Activated naive CD4-positive, alpha-beta T cell treated with anti-CD3 and anti-CD28 coated beads for 36 hours (primary cell): ENCODE measurements at regions not wholly inside any gene's neighbourhood (a gene's known extent, or its start where the extent isn't known, plus 50 kb on each side); places are given as distances from the start of the nearest gene placed in this dataset.

ENCODE experiments used
- CTCF ChIA-PET: fragments of 350-600 bp; sonication (Branson Sonifier 250); formaldehyde crosslinking; loops from one replicate; lab custom pipeline; 2021; ENCODE audit warnings: antibody characterized with exemption; lab: Charles Lee
- DNase-seq: peaks from one replicate; pipeline ENCODE4 v3.0.0-alpha.2; 2020
- H3K27ac Mint-ChIP-seq: one replicate; pipeline ENCODE4 v1.8.0; 2021; ENCODE audit warnings: mild to moderate bottlenecking, mixed read lengths
- H3K27me3 Mint-ChIP-seq: one replicate; pipeline ENCODE4 v1.8.0; 2021; ENCODE audit warnings: low read depth, mixed read lengths
- H3K36me3 Mint-ChIP-seq: one replicate; pipeline ENCODE4 v1.8.0; 2021; ENCODE audit warnings: low read depth, mixed read lengths
- H3K4me1 Mint-ChIP-seq: one replicate; pipeline ENCODE4 v1.8.0; 2021; ENCODE audit warnings: low read depth, mixed read lengths
- H3K4me3 Mint-ChIP-seq: one replicate; pipeline ENCODE4 v1.8.0; 2021; ENCODE audit warnings: mild to moderate bottlenecking, moderate library complexity, mixed read lengths
- H3K9me3 Mint-ChIP-seq: one replicate; pipeline ENCODE4 v1.8.0; 2021; ENCODE audit warnings: mixed read lengths
- intact Hi-C: fragments of 100-400 bp; cut with micrococcal nuclease; formaldehyde crosslinking; loops from one replicate; pipeline ENCODE4 v1.15.1; 2023

- H3K36me3 Mint-ChIP-seq = no peaks in the 10 kb centered on the region
- peaks cover 15% of the 10 kb centered on the region for H3K27me3 Mint-ChIP-seq
- intact Hi-C loops = loop anchor here (5.0 kb wide), 2 partner anchors 77 to 143 kb away; no protein-coding TSS in a partner anchor
- CTCF ChIA-PET = interaction anchor here (1.2 kb wide), 1 partner anchor 168 kb away, joined by 4 read pairs; no protein-coding TSS in a partner anchor
- H3K27ac Mint-ChIP-seq = no peak overlapping the region
- H3K9me3 Mint-ChIP-seq = no peaks in the 10 kb centered on the region
- H3K4me3 Mint-ChIP-seq = peak overlapping the region; percentile 79
- DNase-seq = peak; percentile 76
- peaks cover 14% of the 10 kb centered on the region for H3K4me1 Mint-ChIP-seq
These were observed 169.9 kb upstream of the MAF start for GRCh38 chr16:79770244-79771064.

GRCh38 chr16:79769928-79770243 is 169.3 kb upstream of the MAF start:
- Mint-ChIP-seq H3K27me3 (peaks cover 13% of the 10 kb centered on the region), H3K9me3 (no peaks in the 10 kb centered on the region), H3K4me3 (peak overlapping the region; percentile 79), H3K27ac (no peak overlapping the region), H3K4me1 (peaks cover 14% of the 10 kb centered on the region), H3K36me3 (no peaks in the 10 kb centered on the region)
- no peak for DNase-seq
- intact Hi-C loops = loop anchor here (5.0 kb wide), 2 partner anchors 77 to 143 kb away; no protein-coding TSS in a partner anchor
- CTCF ChIA-PET = interaction anchor here (1.2 kb wide), 1 partner anchor 168 kb away, joined by 4 read pairs; no protein-coding TSS in a partner anchor

GRCh38 chr16:79769270-79769927 is 168.9 kb upstream of the MAF start:
- CTCF ChIA-PET = interaction anchor here (1.2 kb wide), 1 partner anchor 167 kb away, joined by 4 read pairs; no protein-coding TSS in a partner anchor
- H3K4me3 Mint-ChIP-seq = peak overlapping the region; percentile 79
- DNase-seq = no peak
- no peak overlapping the region for H3K27ac Mint-ChIP-seq
- H3K27me3 Mint-ChIP-seq = peaks cover 13% of the 10 kb centered on the region
- H3K9me3 Mint-ChIP-seq = no peaks in the 10 kb centered on the region
- H3K4me1 Mint-ChIP-seq = peaks cover 14% of the 10 kb centered on the region
- no peaks in the 10 kb centered on the region for H3K36me3 Mint-ChIP-seq
- intact Hi-C loops = no loop called here

GRCh38 chr16:79768276-79768970 is 167.9 kb upstream of the MAF start:
- H3K36me3 Mint-ChIP-seq = no peaks in the 10 kb centered on the region
- CTCF ChIA-PET = interaction anchor here (0.6 to 0.7 kb wide), 2 partner anchors 8 to 830 kb away, joined by 3 to 4 read pairs; no protein-coding TSS in a partner anchor
- H3K4me3 Mint-ChIP-seq = no peak overlapping the region
- DNase-seq = no peak
- H3K27me3 Mint-ChIP-seq = peaks cover 13% of the 10 kb centered on the region
- no peaks in the 10 kb centered on the region for H3K9me3 Mint-ChIP-seq
- H3K4me1 Mint-ChIP-seq = peaks cover 14% of the 10 kb centered on the region
- intact Hi-C loops = no loop called here
- no peak overlapping the region for H3K27ac Mint-ChIP-seq

GRCh38 chr16:79767421-79768275 is 167.1 kb upstream of the MAF start:
- CTCF ChIA-PET = interaction anchor here (0.6 kb wide), 1 partner anchor 829 kb away, joined by 3 read pairs; no protein-coding TSS in a partner anchor
- no peak overlapping the region for H3K27ac Mint-ChIP-seq
- H3K4me1 Mint-ChIP-seq = peaks cover 14% of the 10 kb centered on the region
- intact Hi-C loops = no loop called here
- no peaks in the 10 kb centered on the region for H3K36me3 Mint-ChIP-seq
- H3K9me3 Mint-ChIP-seq = no peaks in the 10 kb centered on the region
- H3K4me3 Mint-ChIP-seq = peak overlapping the region; percentile 8
- DNase-seq = no peak
- H3K27me3 Mint-ChIP-seq = peaks cover 13% of the 10 kb centered on the region

GRCh38 chr16:79765901-79766394 is 165.4 kb upstream of the MAF start:
- Mint-ChIP-seq H3K4me1 (peaks cover 13% of the 10 kb centered on the region), H3K36me3 (no peaks in the 10 kb centered on the region), H3K9me3 (no peaks in the 10 kb centered on the region), H3K27me3 (peaks cover 7% of the 10 kb centered on the region), H3K27ac (no peak overlapping the region), H3K4me3 (no peak overlapping the region)
- intact Hi-C loops = no loop called here
- CTCF ChIA-PET = no interaction called here
- DNase-seq = no peak

GRCh38 chr16:79765431-79765830 is 164.9 kb upstream of the MAF start:
- H3K4me3 Mint-ChIP-seq = no peak overlapping the region
- H3K9me3 Mint-ChIP-seq = no peaks in the 10 kb centered on the region
- no peak for DNase-seq
- intact Hi-C loops = no loop called here
- H3K27me3 Mint-ChIP-seq = peaks cover 4% of the 10 kb centered on the region
- no peaks in the 10 kb centered on the region for H3K36me3 Mint-ChIP-seq
- no peak overlapping the region for H3K27ac Mint-ChIP-seq
- peaks cover 8% of the 10 kb centered on the region for H3K4me1 Mint-ChIP-seq
- CTCF ChIA-PET = no interaction called here

GRCh38 chr16:79764415-79765110 is 164.0 kb upstream of the MAF start:
- Mint-ChIP-seq H3K4me1 (peaks cover 3% of the 10 kb centered on the region), H3K36me3 (no peaks in the 10 kb centered on the region), H3K9me3 (no peaks in the 10 kb centered on the region), H3K27me3 (peaks cover 2% of the 10 kb centered on the region), H3K4me3 (no peak overlapping the region), H3K27ac (no peak overlapping the region)
- intact Hi-C loops = no loop called here
- CTCF ChIA-PET = no interaction called here
- DNase-seq = no peak

GRCh38 chr16:79762217-79762616 is 161.7 kb upstream of the MAF start:
- Mint-ChIP-seq H3K27me3 (no peaks in the 10 kb centered on the region), H3K36me3 (no peaks in the 10 kb centered on the region), H3K4me1 (peaks cover under 1% of the 10 kb centered on the region), H3K4me3 (no peak overlapping the region), H3K27ac (no peak overlapping the region), H3K9me3 (no peaks in the 10 kb centered on the region)
- CTCF ChIA-PET = no interaction called here
- intact Hi-C loops = no loop called here
- no peak for DNase-seq

GRCh38 chr16:79758615-79759346 is 158.2 kb upstream of the MAF start:
- DNase-seq = no peak
- Mint-ChIP-seq H3K36me3 (no peaks in the 10 kb centered on the region), H3K4me1 (peaks cover 21% of the 10 kb centered on the region), H3K4me3 (no peak overlapping the region), H3K27me3 (peaks cover 8% of the 10 kb centered on the region), H3K9me3 (no peaks in the 10 kb centered on the region), H3K27ac (no peak overlapping the region)
- CTCF ChIA-PET = no interaction called here
- intact Hi-C loops = no loop called here

GRCh38 chr16:79757968-79758367 is 157.4 kb upstream of the MAF start:
- intact Hi-C loops = no loop called here
- Mint-ChIP-seq H3K9me3 (no peaks in the 10 kb centered on the region), H3K27ac (no peak overlapping the region), H3K27me3 (peaks cover 9% of the 10 kb centered on the region), H3K4me1 (peaks cover 21% of the 10 kb centered on the region), H3K4me3 (no peak overlapping the region), H3K36me3 (no peaks in the 10 kb centered on the region)
- DNase-seq = no peak
- CTCF ChIA-PET = no interaction called here
